Natural killer cell (primary cell): ENCODE measurements at regions not wholly inside any gene's neighbourhood (a gene's known extent, or its start where the extent isn't known, plus 50 kb on each side); places are given as distances from the start of the nearest gene placed in this dataset.

Experiments
- ATAC-seq, 3 donors: fragments of 150-1000 bp in 2 of 3; fragments of 200-7000 bp in 1 of 3; cut with Tn5 transposase; 1 replicate in 1 of 3; 2 replicates in 2 of 3; pipeline ENCODE4 v1.10.0; 2021; ENCODE audit warnings: mild to moderate bottlenecking in 2 of 3, moderate library complexity in 2 of 3
- DNase-seq, 2 donors: peaks; one replicate each; pipeline versions ENCODE4 v3.0.0 to v3.0.0-alpha.2; 2013 to 2021; ENCODE audit warnings: mixed read lengths in 1 of 2
- H3K27ac ChIP-seq: one replicate; pipeline ENCODE4 v1.5.1; 2013; ENCODE audit warnings: mild to moderate bottlenecking, low read length
- H3K27me3 ChIP-seq: one replicate; pipeline ENCODE4 v1.6.1; 2013; ENCODE audit warnings: low read length; ENCODE audit not compliant: control insufficient read depth, insufficient read depth
- H3K36me3 ChIP-seq: one replicate; pipeline ENCODE4 v1.6.1; 2013; ENCODE audit warnings: low read length; ENCODE audit not compliant: control insufficient read depth, insufficient read depth
- H3K4me1 ChIP-seq: one replicate; pipeline ENCODE4 v1.6.1; 2013; ENCODE audit warnings: low read length; ENCODE audit not compliant: control insufficient read depth, insufficient read depth
- H3K4me3 ChIP-seq: one replicate; pipeline ENCODE4 v1.5.1; 2013; ENCODE audit warnings: low read length
- H3K9me3 ChIP-seq: one replicate; pipeline ENCODE4 v1.6.1; 2013; ENCODE audit warnings: low read length; ENCODE audit not compliant: control insufficient read depth, insufficient read depth
- H3K27ac Mint-ChIP-seq, 2 donors: one replicate each; pipeline ENCODE4 v1.8.0; 2022; ENCODE audit warnings: mild to moderate bottlenecking in 2 of 2, mixed read lengths in 2 of 2, moderate library complexity in 1 of 2
- H3K27me3 Mint-ChIP-seq, 2 donors: one replicate each; pipeline ENCODE4 v1.8.0; 2022; ENCODE audit warnings: low read depth in 2 of 2, mixed read lengths in 2 of 2
- H3K36me3 Mint-ChIP-seq: one replicate; pipeline ENCODE4 v1.8.0; 2022; ENCODE audit warnings: mixed read lengths
- H3K4me1 Mint-ChIP-seq, 2 donors: one replicate each; pipeline ENCODE4 v1.8.0; 2022; ENCODE audit warnings: mixed read lengths in 2 of 2
- H3K4me3 Mint-ChIP-seq: one replicate; pipeline ENCODE4 v1.8.0; 2022; ENCODE audit warnings: mild to moderate bottlenecking, moderate library complexity, mixed read lengths
- H3K9me3 Mint-ChIP-seq, 2 donors: one replicate each; pipeline ENCODE4 v1.8.0; 2022; ENCODE audit warnings: mixed read lengths in 2 of 2
- WGBS: methylation state at CpG from one replicate; pipeline ENCODE4 v1.1.7; 2013; ENCODE audit warnings: missing lambda C conversion rate; ENCODE audit not compliant: insufficient coverage; 5-methylcytosine and 5-hydroxymethylcytosine counted together
- intact Hi-C: fragments of 100-400 bp; cut with micrococcal nuclease; formaldehyde crosslinking; loops from one replicate; pipeline ENCODE4 v1.14.2; 2022
- TF ChIP-seq, protein P1 (sequence below): fragments of 200-600 bp; IDR thresholded peaks from one replicate; pipeline ENCODE4 v1.8.0; 2022; ENCODE audit warnings: antibody characterized with exemption

DNA sequence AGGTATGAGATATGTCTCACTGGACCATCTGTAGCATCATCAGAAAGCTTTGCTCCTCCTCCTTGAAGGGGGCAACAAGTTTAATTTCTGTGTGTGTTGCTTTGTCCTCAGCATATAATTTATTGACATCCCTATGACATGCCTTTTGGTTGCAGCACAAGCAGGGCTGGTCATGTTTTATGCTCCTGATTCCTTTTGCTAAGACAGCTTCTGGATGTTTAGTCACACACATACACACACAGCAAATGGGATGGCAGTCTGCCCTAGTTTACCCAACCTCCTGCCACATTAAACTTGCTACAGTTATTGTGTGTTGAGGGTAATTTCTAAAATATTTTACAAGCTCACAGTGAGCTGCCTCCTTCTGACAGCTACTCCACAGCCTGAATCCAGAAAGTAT is 217.9 kb upstream of the RXFP2 start:
- DNase-seq (no peak), ATAC-seq (no peak)
- TF ChIP-seq, protein P1, sequence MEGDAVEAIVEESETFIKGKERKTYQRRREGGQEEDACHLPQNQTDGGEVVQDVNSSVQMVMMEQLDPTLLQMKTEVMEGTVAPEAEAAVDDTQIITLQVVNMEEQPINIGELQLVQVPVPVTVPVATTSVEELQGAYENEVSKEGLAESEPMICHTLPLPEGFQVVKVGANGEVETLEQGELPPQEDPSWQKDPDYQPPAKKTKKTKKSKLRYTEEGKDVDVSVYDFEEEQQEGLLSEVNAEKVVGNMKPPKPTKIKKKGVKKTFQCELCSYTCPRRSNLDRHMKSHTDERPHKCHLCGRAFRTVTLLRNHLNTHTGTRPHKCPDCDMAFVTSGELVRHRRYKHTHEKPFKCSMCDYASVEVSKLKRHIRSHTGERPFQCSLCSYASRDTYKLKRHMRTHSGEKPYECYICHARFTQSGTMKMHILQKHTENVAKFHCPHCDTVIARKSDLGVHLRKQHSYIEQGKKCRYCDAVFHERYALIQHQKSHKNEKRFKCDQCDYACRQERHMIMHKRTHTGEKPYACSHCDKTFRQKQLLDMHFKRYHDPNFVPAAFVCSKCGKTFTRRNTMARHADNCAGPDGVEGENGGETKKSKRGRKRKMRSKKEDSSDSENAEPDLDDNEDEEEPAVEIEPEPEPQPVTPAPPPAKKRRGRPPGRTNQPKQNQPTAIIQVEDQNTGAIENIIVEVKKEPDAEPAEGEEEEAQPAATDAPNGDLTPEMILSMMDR, result no peak
- Mint-ChIP-seq H3K27ac (no peak overlapping the region), H3K9me3 (no peaks in the 10 kb centered on the region), H3K4me1 (no peaks in the 10 kb centered on the region), H3K27me3 (peaks cover 0 to 14% of the 10 kb centered on the region in 2 donors), H3K4me3 (no peak overlapping the region), H3K36me3 (no peaks in the 10 kb centered on the region)
- intact Hi-C loops, result no loop called here
- no peaks in the 10 kb centered on the region for H3K27me3 ChIP-seq
- H3K4me1 ChIP-seq, result no peaks in the 10 kb centered on the region
- H3K4me3 ChIP-seq, result no peak overlapping the region
- H3K9me3 ChIP-seq, result no peaks in the 10 kb centered on the region
- H3K36me3 ChIP-seq, result no peaks in the 10 kb centered on the region
- H3K27ac ChIP-seq, result no peak overlapping the region

DNA sequence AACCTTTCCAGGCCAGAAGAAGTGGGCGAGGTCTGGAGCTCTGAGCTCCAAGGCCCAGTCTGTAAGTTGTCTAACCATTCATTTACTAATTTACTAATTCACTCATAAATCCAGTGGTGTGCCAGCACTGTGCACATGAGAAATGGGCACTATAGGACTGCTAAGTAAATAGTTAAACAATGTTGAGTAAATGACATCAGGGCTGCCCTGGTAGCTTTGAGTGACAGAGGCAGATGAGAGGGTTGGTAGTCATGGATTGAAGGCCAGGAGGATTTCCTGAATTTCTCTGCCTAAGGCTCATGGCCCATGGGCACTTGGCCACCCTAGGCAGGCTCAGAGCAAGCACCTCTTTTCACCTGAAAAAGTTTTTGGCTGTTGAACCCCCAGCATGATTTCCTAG is 216.9 kb upstream of the RXFP2 start:
- WGBS, result 78% methylated on average over 1 of the region's 1 CpG
- no peak for ATAC-seq
- Mint-ChIP-seq H3K4me1 (no peaks in the 10 kb centered on the region), H3K27ac (no peak overlapping the region), H3K9me3 (no peaks in the 10 kb centered on the region), H3K4me3 (no peak overlapping the region), H3K27me3 (peaks cover 0 to 14% of the 10 kb centered on the region in 2 donors), H3K36me3 (no peaks in the 10 kb centered on the region)
- Histone ChIP-seq H3K36me3 (no peaks in the 10 kb centered on the region), H3K4me1 (no peaks in the 10 kb centered on the region), H3K27ac (no peak overlapping the region), H3K27me3 (no peaks in the 10 kb centered on the region), H3K9me3 (no peaks in the 10 kb centered on the region), H3K4me3 (no peak overlapping the region)
- TF ChIP-seq, protein P1, result no peak
- DNase-seq, result no peak
- intact Hi-C loops, result no loop called here

GRCh38 chr13:31528176-31528575 is 211.2 kb upstream of the RXFP2 start:
- H3K36me3 ChIP-seq, result no peaks in the 10 kb centered on the region
- H3K4me3 ChIP-seq, result no peak overlapping the region
- Mint-ChIP-seq H3K36me3 (no peaks in the 10 kb centered on the region), H3K4me3 (no peak overlapping the region), H3K27ac (no peak overlapping the region), H3K27me3 (peaks cover 14 to 30% of the 10 kb centered on the region in 2 donors), H3K9me3 (peaks cover 0 to 2% of the 10 kb centered on the region in 2 donors), H3K4me1 (no peaks in the 10 kb centered on the region)
- DNase-seq (no peak), ATAC-seq (no peak)
- H3K4me1 ChIP-seq, result no peaks in the 10 kb centered on the region
- no peak overlapping the region for H3K27ac ChIP-seq
- intact Hi-C loops, result no loop called here
- no peaks in the 10 kb centered on the region for H3K27me3 ChIP-seq
- 80% methylated on average over 3 of the region's 3 CpGs for WGBS
- TF ChIP-seq, protein P1, result no peak
- H3K9me3 ChIP-seq, result no peaks in the 10 kb centered on the region

- Histone ChIP-seq H3K27ac (no peak overlapping the region), H3K36me3 (no peaks in the 10 kb centered on the region), H3K27me3 (no peaks in the 10 kb centered on the region), H3K4me3 (no peak overlapping the region), H3K9me3 (no peaks in the 10 kb centered on the region), H3K4me1 (no peaks in the 10 kb centered on the region)
- H3K36me3 Mint-ChIP-seq, result no peaks in the 10 kb centered on the region
- intact Hi-C loops, result no loop called here
- TF ChIP-seq, protein P1, result no peak
- 52% methylated on average over 1 of the region's 1 CpG for WGBS
- no peak overlapping the region for H3K4me3 Mint-ChIP-seq
- no peak overlapping the region for H3K27ac Mint-ChIP-seq
- H3K9me3 Mint-ChIP-seq, result peaks cover 0 to 2% of the 10 kb centered on the region in 2 donors
- ATAC-seq (no peak), DNase-seq (no peak)
- H3K27me3 Mint-ChIP-seq, result peaks cover 15 to 35% of the 10 kb centered on the region in 2 donors
- H3K4me1 Mint-ChIP-seq, result no peaks in the 10 kb centered on the region
These were observed 210.6 kb upstream of the RXFP2 start for GRCh38 chr13:31528758-31529157.
